ENCODE measurements at regions not wholly inside any gene's neighbourhood (a gene's known extent, or its start where the extent isn't known, plus 50 kb on each side); places are given as distances from the start of the nearest gene placed in this dataset.

GRCh38 chr3:28906561-28907310, 374.1 kb upstream of the RBMS3 start:
- no peak overlapping the region for H3K27ac ChIP-seq (ENCODE audit: control insufficient read depth, insufficient read depth)
- FAIRE-seq (no peak), DNase-seq (ENCODE audit: low read depth, low spot score) (no peak), ATAC-seq (no peak)
- no peak overlapping the region for H3K4me3 ChIP-seq
- no peak overlapping the region for H2AFZ ChIP-seq (ENCODE audit: control insufficient read depth, low read depth, low read length)
- H3K36me3 ChIP-seq (ENCODE audit: control insufficient read depth in 2 of 2, insufficient read depth in 2 of 2, low read length in 1 of 2) = no peaks in the 10 kb centered on the region
- H4K20me1 ChIP-seq (ENCODE audit: control insufficient read depth, insufficient read depth) = no peaks in the 10 kb centered on the region
- CTCF ChIA-PET = no interaction called here
- no peak for TF ChIP-seq ZNF274 (IDR thresholded peaks at IDR 0.05; ENCODE audit: insufficient read depth, insufficient read length)
- no peak for TF ChIP-seq TCF7 (IDR thresholded peaks at IDR 0.05; ENCODE audit: borderline replicate concordance)
- no peak for TF ChIP-seq RAD51 (IDR thresholded peaks at IDR 0.05)
- TF ChIP-seq HDAC2 (IDR thresholded peaks at IDR 0.05) = no peak
- TF ChIP-seq MYB (IDR thresholded peaks at IDR 0.05; ENCODE audit: borderline replicate concordance, low read depth, low read length) = no peak
- no peak for TF ChIP-seq NR2F1 (conservative IDR thresholded peaks at IDR 0.05)
- no peak for TF ChIP-seq FOS (IDR thresholded peaks at IDR 0.05; ENCODE audit: borderline replicate concordance, extremely low read depth, insufficient read length)
- no peak for TF ChIP-seq SKIL (IDR thresholded peaks at IDR 0.05; ENCODE audit: low read depth, poor library complexity, severe bottlenecking)
- no peak for TF ChIP-seq NFIC (IDR thresholded peaks at IDR 0.05; ENCODE audit: low read depth, low read length)
- TF ChIP-seq NR2C1 (IDR thresholded peaks at IDR 0.05) = no peak
- TF ChIP-seq NRF1 (conservative IDR thresholded peaks at IDR 0.05; ENCODE audit: low read depth, low read length) = no peak
- no peak for TF ChIP-seq ZNF384 (IDR thresholded peaks at IDR 0.05; ENCODE audit: borderline replicate concordance, low read depth, low read length)
- TF ChIP-seq CTCF (IDR thresholded peaks at IDR 0.05 in 2 of 3, conservative IDR thresholded peaks at IDR 0.05 in 1 of 3; ENCODE audit: control insufficient read depth in 2 of 3, extremely low read depth in 1 of 3, insufficient read depth in 1 of 3, low read depth in 3 of 3, low read length in 3 of 3) = no peak
- no peak for TF ChIP-seq TAF1 (IDR thresholded peaks at IDR 0.05; ENCODE audit: borderline replicate concordance, low read depth, low read length)
- TF ChIP-seq CEBPB (IDR thresholded peaks at IDR 0.05; ENCODE audit: borderline replicate concordance in 1 of 2, low read depth in 2 of 2, low read length in 2 of 2) = no peak
- no peaks in the 10 kb centered on the region for H3K4me1 ChIP-seq (ENCODE audit: control insufficient read depth, insufficient read depth, low read length)
- H3K9ac ChIP-seq (ENCODE audit: control insufficient read depth, insufficient read depth, low read length) = no peak overlapping the region
- 25% methylated on average over 9 of the region's 9 CpGs for WGBS (ENCODE audit: insufficient coverage, insufficient replicate concordance, low lambda C conversion rate, missing lambda C conversion rate)
- no peaks in the 10 kb centered on the region; a peak in 2 of 4 replicates for H3K27me3 ChIP-seq (replicated peaks in 1 of 2; ENCODE audit: control insufficient read depth in 2 of 2, insufficient read depth in 2 of 2, low read length in 1 of 2)
- no peak overlapping the region for H3K4me2 ChIP-seq (ENCODE audit: control insufficient read depth, insufficient read depth)
- H3K79me2 ChIP-seq (ENCODE audit: control insufficient read depth, insufficient read depth, low read length) = no peaks in the 10 kb centered on the region
- no TSS peak for BruUV-seq (replicated peaks)
- RAD21 ChIA-PET (ENCODE audit: unreplicated experiment) = no interaction called here
- intact Hi-C loops (cut with micrococcal nuclease; ENCODE audit: unreplicated experiment) (no loop called here), in situ Hi-C loops (cut with MboI) (loop anchor here (25.0 kb wide), 1 partner anchor 1281 kb away; no protein-coding TSS in a partner anchor)
- H3K9me3 ChIP-seq (replicated peaks; ENCODE audit: control insufficient read depth, insufficient read depth, low read length) = no peaks in the 10 kb centered on the region; the same call in 2 of the 3 replicates
- SMC1A ChIA-PET (ENCODE audit: uncharacterized antibody, unreplicated experiment) = interaction anchor here (0.5 to 1.6 kb wide), 2 partner anchors 10 to 1255 kb away, joined by 3 to 9 read pairs; no protein-coding TSS in a partner anchor
- POLR2A ChIA-PET = no interaction called here

Data from GM12878 (cell line).